Esophagus muscularis mucosa (tissue), 4 donors: ENCODE measurements at regions not wholly inside any gene's neighbourhood (a gene's known extent, or its start where the extent isn't known, plus 50 kb on each side); places are given as distances from the start of the nearest gene placed in this dataset.

Source experiments
- EP300 ChIP-seq: sonication (generic); formaldehyde crosslinking; IDR thresholded peaks from one replicate; pipeline ENCODE4 v1.6.1; 2017; ENCODE audit warnings: antibody characterized with exemption
- POLR2A ChIP-seq: fragments of 450-650 bp; IDR thresholded peaks from one replicate; pipeline ENCODE4 v1.6.1; 2017; ENCODE audit warnings: antibody characterized with exemption, moderate library complexity, mild to moderate bottlenecking, low read depth
- TF ChIP-seq, protein P1 (sequence below), 3 experiments: fragments of 200-600 bp in 2 of 3; fragments of 450-650 bp in 1 of 3; sonication (generic) in 2 of 3; IDR thresholded peaks; one replicate each; pipeline ENCODE4 v1.5.1; 2017 to 2019; ENCODE audit warnings: antibody characterized with exemption in 3 of 3, mild to moderate bottlenecking in 2 of 3, moderate library complexity in 1 of 3

DNA sequence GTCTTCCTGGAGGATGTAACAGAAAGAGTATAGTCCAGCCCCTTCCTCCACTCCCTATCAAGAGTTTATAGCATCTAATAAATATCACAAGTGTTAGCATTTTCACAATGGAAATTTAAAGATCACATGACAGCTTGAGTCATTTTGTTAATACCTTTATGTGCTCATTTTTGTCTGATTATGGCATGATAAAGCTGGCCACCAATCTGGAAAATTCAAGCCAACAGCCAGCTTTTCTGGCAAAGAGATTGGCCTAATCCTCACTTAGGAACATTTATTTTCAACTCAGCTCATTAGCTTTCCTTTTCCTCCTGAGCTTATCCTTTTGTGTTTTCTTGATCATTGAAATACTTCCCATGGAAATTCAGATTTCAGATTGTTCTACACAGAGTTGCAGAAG lies 262.9 kb upstream of the RBMS1 start:
- TF ChIP-seq, protein P1, sequence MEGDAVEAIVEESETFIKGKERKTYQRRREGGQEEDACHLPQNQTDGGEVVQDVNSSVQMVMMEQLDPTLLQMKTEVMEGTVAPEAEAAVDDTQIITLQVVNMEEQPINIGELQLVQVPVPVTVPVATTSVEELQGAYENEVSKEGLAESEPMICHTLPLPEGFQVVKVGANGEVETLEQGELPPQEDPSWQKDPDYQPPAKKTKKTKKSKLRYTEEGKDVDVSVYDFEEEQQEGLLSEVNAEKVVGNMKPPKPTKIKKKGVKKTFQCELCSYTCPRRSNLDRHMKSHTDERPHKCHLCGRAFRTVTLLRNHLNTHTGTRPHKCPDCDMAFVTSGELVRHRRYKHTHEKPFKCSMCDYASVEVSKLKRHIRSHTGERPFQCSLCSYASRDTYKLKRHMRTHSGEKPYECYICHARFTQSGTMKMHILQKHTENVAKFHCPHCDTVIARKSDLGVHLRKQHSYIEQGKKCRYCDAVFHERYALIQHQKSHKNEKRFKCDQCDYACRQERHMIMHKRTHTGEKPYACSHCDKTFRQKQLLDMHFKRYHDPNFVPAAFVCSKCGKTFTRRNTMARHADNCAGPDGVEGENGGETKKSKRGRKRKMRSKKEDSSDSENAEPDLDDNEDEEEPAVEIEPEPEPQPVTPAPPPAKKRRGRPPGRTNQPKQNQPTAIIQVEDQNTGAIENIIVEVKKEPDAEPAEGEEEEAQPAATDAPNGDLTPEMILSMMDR (IDR thresholded peaks at IDR 0.05), result no peak
- TF ChIP-seq POLR2A (no peak), EP300 (no peak)
